Common myeloid progenitor, CD34-positive (primary cell): ENCODE measurements at regions not wholly inside any gene's neighbourhood (a gene's known extent, or its start where the extent isn't known, plus 50 kb on each side); places are given as distances from the start of the nearest gene placed in this dataset.
"Not testable (repeated sequence)": the region's sequence is repeated elsewhere in the genome, so short reads cannot be mapped to it uniquely, and the experiment has no call there.

Source experiments
- CTCF ChIA-PET: fragments of 350-600 bp; sonication (Branson Sonifier 250); formaldehyde crosslinking; loops from one replicate; lab custom pipeline; 2021; ENCODE audit warnings: antibody characterized with exemption; lab: Charles Lee
- POLR2A ChIA-PET: fragments of 350-600 bp; sonication (Branson Sonifier 250); formaldehyde crosslinking; loops from one replicate; lab custom pipeline; 2021; ENCODE audit warnings: antibody characterized with exemption; lab: Charles Lee
- DNase-seq, 3 donors: peaks; one replicate each; pipeline versions ENCODE4 v3.0.0 to v3.0.0-alpha.2; 2013
- H3K27ac ChIP-seq, 2 experiments: 1 replicate in 1 of 2; 2 replicates in 1 of 2; pipeline ENCODE4 v1.7.0; 2013; ENCODE audit warnings: inconsistent platforms in 2 of 2, low read length in 2 of 2, mild to moderate bottlenecking in 2 of 2, low read depth in 1 of 2, moderate library complexity in 1 of 2; ENCODE audit not compliant: severe bottlenecking in 2 of 2, insufficient read depth in 1 of 2, poor library complexity in 1 of 2
- H3K27me3 ChIP-seq, 5 experiments: replicated peaks in 2 of 5; 1 replicate in 3 of 5; 2 replicates in 2 of 5; pipeline versions ENCODE4 v1.6.1 to v1.7.0; 2013; ENCODE audit warnings: low read length in 4 of 5, mild to moderate bottlenecking in 2 of 5, moderate library complexity in 2 of 5, inconsistent platforms in 1 of 5; ENCODE audit not compliant: insufficient read depth in 5 of 5, control insufficient read depth in 4 of 5
- H3K36me3 ChIP-seq, 4 experiments: 1 replicate in 2 of 4; 2 replicates in 2 of 4; pipeline versions ENCODE4 v1.6.1 to v1.7.0; 2013; ENCODE audit warnings: low read length in 3 of 4, control low read depth in 1 of 4, mild to moderate bottlenecking in 1 of 4; ENCODE audit not compliant: control insufficient read depth in 4 of 4, insufficient read depth in 4 of 4
- H3K4me1 ChIP-seq, 4 experiments: 1 replicate in 3 of 4; 2 replicates in 1 of 4; pipeline versions ENCODE4 v1.6.1 to v1.7.1; 2013; ENCODE audit warnings: low read length in 3 of 4, mild to moderate bottlenecking in 3 of 4, control low read depth in 1 of 4, inconsistent platforms in 1 of 4, moderate library complexity in 1 of 4; ENCODE audit not compliant: control insufficient read depth in 4 of 4, insufficient read depth in 4 of 4; ENCODE audit errors: control extremely low read depth in 1 of 4
- H3K4me3 ChIP-seq, 7 experiments: 1 replicate in 4 of 7; 2 replicates in 3 of 7; pipeline versions ENCODE4 v1.5.1 to v1.7.0; 2013; ENCODE audit warnings: mild to moderate bottlenecking in 7 of 7, low read length in 6 of 7, moderate library complexity in 6 of 7, inconsistent platforms in 2 of 7, low read depth in 2 of 7, control low read depth in 1 of 7; ENCODE audit not compliant: insufficient read depth in 4 of 7, control insufficient read depth in 1 of 7; ENCODE audit errors: extremely low read depth in 1 of 7
- H3K9me3 ChIP-seq, 5 experiments: 1 replicate in 4 of 5; 2 replicates in 1 of 5; pipeline versions ENCODE4 v1.6.1 to v1.7.1; 2013; ENCODE audit warnings: low read length in 4 of 5, mild to moderate bottlenecking in 2 of 5, inconsistent platforms in 1 of 5, low read depth in 1 of 5, moderate library complexity in 1 of 5; ENCODE audit not compliant: control insufficient read depth in 4 of 5, insufficient read depth in 2 of 5; ENCODE audit errors: control extremely low read depth in 1 of 5
- WGBS: methylation state at CpG from one replicate; pipeline ENCODE4 v1.1.5; 2013; ENCODE audit not compliant: insufficient coverage; 5-methylcytosine and 5-hydroxymethylcytosine counted together

- H3K36me3 ChIP-seq, H3K4me1 ChIP-seq, POLR2A ChIA-PET, CTCF ChIA-PET, H3K9me3 ChIP-seq, DNase-seq, H3K27ac ChIP-seq, H3K27me3 ChIP-seq, H3K4me3 ChIP-seq: not testable (repeated sequence)
- WGBS: 67% methylated on average over 5 of the region's 6 CpGs
These were observed 666.5 kb downstream of the TDRD15 start for GRCh38 chr2:21790311-21790710.

DNA sequence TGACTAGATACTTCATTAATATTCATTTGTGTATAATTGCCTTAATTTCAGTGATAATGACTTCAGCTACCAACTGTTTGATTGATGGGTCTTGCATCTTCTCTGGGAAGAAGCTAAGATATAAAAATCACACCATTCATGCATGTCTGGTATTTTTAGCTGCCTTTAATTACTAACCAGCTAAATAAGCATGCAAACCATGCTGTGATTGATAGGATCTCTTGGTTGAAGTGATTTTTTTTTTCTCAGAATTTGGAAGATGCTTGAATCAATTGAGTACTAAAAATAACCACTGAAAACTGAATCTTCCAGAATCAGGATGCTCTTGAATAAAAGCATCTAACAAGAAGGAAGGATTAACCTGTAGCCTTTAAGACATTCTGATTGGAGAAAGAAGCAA lies 668.8 kb downstream of the TDRD15 start:
- no peak for DNase-seq
- no peaks in the 10 kb centered on the region for H3K27me3 ChIP-seq
- H3K4me3 ChIP-seq: no peak overlapping the region
- H3K4me1 ChIP-seq: no peaks in the 10 kb centered on the region
- no peak overlapping the region for H3K27ac ChIP-seq
- no peaks in the 10 kb centered on the region for H3K36me3 ChIP-seq
- H3K9me3 ChIP-seq: no peaks in the 10 kb centered on the region
- ChIA-PET CTCF (no interaction called here), POLR2A (no interaction called here)

- ChIA-PET CTCF (no interaction called here), POLR2A (no interaction called here)
- no CpG with 5 or more reads among the region's 1 CpG for WGBS
- Histone ChIP-seq H3K27me3 (no peaks in the 10 kb centered on the region), H3K27ac (no peak overlapping the region), H3K36me3 (no peaks in the 10 kb centered on the region), H3K4me3 (no peak overlapping the region), H3K9me3 (no peaks in the 10 kb centered on the region), H3K4me1 (no peaks in the 10 kb centered on the region)
- DNase-seq: no peak
These were observed 669.7 kb downstream of the TDRD15 start for GRCh38 chr2:21793461-21793860.

GRCh38 chr2:21794611-21795010 lies 670.8 kb downstream of the TDRD15 start:
- DNase-seq: no peak
- Histone ChIP-seq H3K4me1 (no peaks in the 10 kb centered on the region), H3K4me3 (no peak overlapping the region), H3K27me3 (no peaks in the 10 kb centered on the region), H3K27ac (no peak overlapping the region), H3K36me3 (no peaks in the 10 kb centered on the region), H3K9me3 (no peaks in the 10 kb centered on the region)
- POLR2A ChIA-PET: no interaction called here
- WGBS: no CpG with 5 or more reads among the region's 2 CpGs
- CTCF ChIA-PET: no interaction called here

DNA sequence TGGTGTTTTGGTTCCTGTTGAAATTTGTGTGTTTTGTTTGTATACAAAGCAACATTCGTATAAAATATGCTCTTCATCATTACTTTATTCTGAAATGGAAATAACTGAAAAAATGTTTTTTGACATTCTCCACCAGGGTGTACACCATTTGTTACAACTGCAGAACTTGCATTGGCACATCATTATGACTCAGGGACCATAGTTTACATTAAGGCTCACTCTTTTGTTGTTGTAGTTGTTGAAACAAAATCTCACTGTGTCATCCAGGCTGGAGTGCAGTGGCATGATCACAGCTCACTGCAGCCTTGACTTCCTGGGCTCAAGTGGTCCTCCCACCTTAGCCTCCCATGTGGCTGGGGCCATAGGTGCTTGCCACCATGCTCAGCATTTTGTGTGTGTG lies 676.6 kb downstream of the TDRD15 start:
- DNase-seq: no peak
- H3K4me3 ChIP-seq: no peak overlapping the region
- no peaks in the 10 kb centered on the region for H3K4me1 ChIP-seq
- no CpG with 5 or more reads among the region's 1 CpG for WGBS
- H3K9me3 ChIP-seq: no peaks in the 10 kb centered on the region
- POLR2A ChIA-PET: no interaction called here
- no peaks in the 10 kb centered on the region for H3K27me3 ChIP-seq
- H3K36me3 ChIP-seq: no peaks in the 10 kb centered on the region
- CTCF ChIA-PET: interaction anchor here (0.6 kb wide), 1 partner anchor 9 kb away, joined by 4 read pairs; no protein-coding TSS in a partner anchor
- H3K27ac ChIP-seq: no peak overlapping the region

GRCh38 chr2:21803550-21803949 lies 679.8 kb downstream of the TDRD15 start:
- WGBS: 73% methylated on average over 2 of the region's 3 CpGs
- ChIA-PET POLR2A (no interaction called here), CTCF (no interaction called here)
- H3K9me3 ChIP-seq: no peaks in the 10 kb centered on the region
- H3K4me3 ChIP-seq: no peak overlapping the region
- no peak overlapping the region for H3K27ac ChIP-seq
- H3K36me3 ChIP-seq: no peaks in the 10 kb centered on the region
- DNase-seq: no peak
- H3K27me3 ChIP-seq: no peaks in the 10 kb centered on the region
- H3K4me1 ChIP-seq: no peaks in the 10 kb centered on the region

DNA sequence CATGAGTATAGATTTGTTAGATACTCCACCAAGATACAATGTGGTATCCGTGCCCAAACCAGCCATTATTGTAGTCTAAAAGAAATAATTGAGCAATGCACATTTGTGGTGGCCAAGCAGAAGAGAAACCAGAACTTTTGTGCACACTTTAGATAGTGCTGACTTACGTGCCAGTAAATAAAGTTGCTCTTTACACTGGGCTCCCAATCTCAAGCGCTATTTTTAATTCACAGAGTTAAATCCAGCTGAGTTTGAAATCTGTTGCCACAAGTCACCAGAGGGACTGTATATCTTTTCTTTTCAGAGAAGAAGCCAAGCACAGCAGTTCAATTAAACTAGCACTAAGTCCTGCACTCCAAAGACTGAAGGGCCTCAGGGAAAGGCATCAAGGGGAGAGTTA lies 680.4 kb downstream of the TDRD15 start:
- no peak for DNase-seq
- Histone ChIP-seq H3K4me1 (no peaks in the 10 kb centered on the region), H3K27me3 (peaks cover 0 to under 1% (median 0%) of the 10 kb centered on the region in 5 experiments), H3K9me3 (no peaks in the 10 kb centered on the region), H3K36me3 (no peaks in the 10 kb centered on the region), H3K27ac (no peak overlapping the region), H3K4me3 (no peak overlapping the region)
- WGBS: 97% methylated on average over 3 of the region's 3 CpGs
- ChIA-PET POLR2A (no interaction called here), CTCF (no interaction called here)
